ENCODE measurements at regions not wholly inside any gene's neighbourhood (a gene's known extent, or its start where the extent isn't known, plus 50 kb on each side); places are given as distances from the start of the nearest gene placed in this dataset.

DNA sequence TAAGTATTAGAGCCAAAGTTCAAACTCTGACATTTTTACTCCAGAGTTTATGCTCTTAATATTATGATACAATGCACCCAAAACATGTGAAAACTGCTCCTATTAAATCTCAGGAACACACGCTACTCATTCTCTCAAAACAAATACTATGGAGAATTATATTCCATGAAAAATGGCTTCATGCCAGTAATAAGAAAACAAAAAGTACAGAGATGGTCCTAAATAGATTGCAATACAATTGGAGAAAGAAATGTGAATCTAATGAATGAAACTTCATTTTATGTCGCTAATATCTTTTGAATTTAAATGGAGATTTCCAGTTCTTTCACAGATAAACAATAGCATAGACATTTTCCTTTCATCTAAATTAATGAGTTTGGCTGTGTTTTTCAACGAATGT, 384.3 kb downstream of the ADAMTS20 start:
- ChIA-PET POLR2A (no interaction called here), CTCF (no interaction called here)
- ATAC-seq (no peak), DNase-seq (no peak)
- intact Hi-C loops (cut with DNase I, micrococcal nuclease) = no loop called here
- Mint-ChIP-seq H3K36me3 (ENCODE audit: low read depth) (no peaks in the 10 kb centered on the region), H3K27me3 (no peaks in the 10 kb centered on the region), H3K9me3 (ENCODE audit: low read depth) (no peaks in the 10 kb centered on the region), H3K4me1 (no peaks in the 10 kb centered on the region), H3K27ac (no peak overlapping the region), H3K4me3 (no peak overlapping the region)

DNA sequence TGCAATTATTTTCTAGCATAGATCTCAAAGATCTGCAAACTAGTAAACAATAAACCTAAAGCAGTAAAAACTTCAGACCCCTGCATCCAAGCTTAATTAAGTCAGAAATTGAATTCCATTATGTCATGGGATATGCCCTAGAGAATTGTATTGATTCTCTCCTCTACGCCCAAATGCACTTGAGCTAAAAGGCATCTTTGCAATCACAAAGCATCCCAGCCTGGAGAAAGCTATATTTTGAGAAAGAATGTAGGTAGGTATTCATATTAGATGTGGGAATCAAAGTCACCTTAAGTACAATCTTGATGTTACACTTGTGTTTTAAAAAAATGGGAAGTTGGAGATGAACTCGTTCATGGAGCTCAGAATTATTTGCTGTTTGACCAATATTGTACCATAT, 386.7 kb downstream of the ADAMTS20 start:
- no peaks in the 10 kb centered on the region for H3K4me1 Mint-ChIP-seq
- no peak for DNase-seq
- H3K9me3 Mint-ChIP-seq (ENCODE audit: low read depth) = no peaks in the 10 kb centered on the region
- no peaks in the 10 kb centered on the region for H3K36me3 Mint-ChIP-seq (ENCODE audit: low read depth)
- intact Hi-C loops (cut with DNase I, micrococcal nuclease) = no loop called here
- no peak overlapping the region for H3K27ac Mint-ChIP-seq
- POLR2A ChIA-PET = no interaction called here
- no peaks in the 10 kb centered on the region for H3K27me3 Mint-ChIP-seq
- ATAC-seq = no peak
- CTCF ChIA-PET = interaction anchor here (1.1 kb wide), 1 partner anchor 8 kb away, joined by 3 read pairs; no protein-coding TSS in a partner anchor
- no peak overlapping the region for H3K4me3 Mint-ChIP-seq

DNA sequence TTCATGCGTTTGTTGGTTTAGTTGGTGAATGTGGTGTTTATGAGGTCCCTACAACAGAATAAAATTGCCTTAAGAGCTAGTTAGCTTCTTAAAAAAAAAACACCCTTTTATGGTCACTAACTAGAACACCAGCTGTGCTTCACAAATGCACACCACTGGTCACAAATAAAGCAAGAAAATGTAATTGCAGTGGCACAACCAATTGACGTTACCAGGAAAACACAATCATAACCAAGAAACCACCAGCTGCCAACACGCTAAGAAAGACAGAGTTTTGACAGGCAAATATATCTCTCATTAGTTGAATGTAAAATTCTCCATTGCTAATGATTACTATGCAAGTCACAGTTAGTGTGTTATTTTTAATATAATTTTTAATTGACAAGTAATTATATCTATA, 389.9 kb downstream of the ADAMTS20 start:
- intact Hi-C loops (cut with DNase I, micrococcal nuclease) = no loop called here
- ATAC-seq (no peak), DNase-seq (no peak)
- no peaks in the 10 kb centered on the region for H3K36me3 Mint-ChIP-seq (ENCODE audit: low read depth)
- no peak overlapping the region for H3K27ac Mint-ChIP-seq
- POLR2A ChIA-PET = no interaction called here
- no peaks in the 10 kb centered on the region for H3K4me1 Mint-ChIP-seq
- H3K27me3 Mint-ChIP-seq = no peaks in the 10 kb centered on the region
- CTCF ChIA-PET = no interaction called here
- H3K4me3 Mint-ChIP-seq = no peak overlapping the region
- no peaks in the 10 kb centered on the region for H3K9me3 Mint-ChIP-seq (ENCODE audit: low read depth)

- no peaks in the 10 kb centered on the region for H3K9me3 Mint-ChIP-seq (ENCODE audit: low read depth)
- H3K27ac Mint-ChIP-seq = no peak overlapping the region
- DNase-seq = no peak
- no peak for ATAC-seq
- H3K36me3 Mint-ChIP-seq (ENCODE audit: low read depth) = no peaks in the 10 kb centered on the region
- H3K4me1 Mint-ChIP-seq = no peaks in the 10 kb centered on the region
- ChIA-PET CTCF (no interaction called here), POLR2A (no interaction called here)
- H3K4me3 Mint-ChIP-seq = no peak overlapping the region
- H3K27me3 Mint-ChIP-seq = no peaks in the 10 kb centered on the region
- intact Hi-C loops (cut with DNase I, micrococcal nuclease) = no loop called here
Measured at GRCh38 chr12:43159506-43159905, 392.5 kb downstream of the ADAMTS20 start.

GRCh38 chr12:43158126-43158525, 393.9 kb downstream of the ADAMTS20 start:
- Mint-ChIP-seq H3K4me1 (no peaks in the 10 kb centered on the region), H3K9me3 (ENCODE audit: low read depth) (no peaks in the 10 kb centered on the region), H3K27ac (no peak overlapping the region), H3K27me3 (no peaks in the 10 kb centered on the region), H3K4me3 (no peak overlapping the region), H3K36me3 (ENCODE audit: low read depth) (no peaks in the 10 kb centered on the region)
- ChIA-PET CTCF (no interaction called here), POLR2A (no interaction called here)
- no peak for DNase-seq
- intact Hi-C loops (cut with DNase I, micrococcal nuclease) = no loop called here
- no peak for ATAC-seq

- H3K27me3 Mint-ChIP-seq = no peaks in the 10 kb centered on the region
- no peaks in the 10 kb centered on the region for H3K9me3 Mint-ChIP-seq (ENCODE audit: low read depth)
- H3K36me3 Mint-ChIP-seq (ENCODE audit: low read depth) = no peaks in the 10 kb centered on the region
- H3K4me1 Mint-ChIP-seq = no peaks in the 10 kb centered on the region
- intact Hi-C loops (cut with DNase I, micrococcal nuclease) = no loop called here
- H3K27ac Mint-ChIP-seq = no peak overlapping the region
- no peak overlapping the region for H3K4me3 Mint-ChIP-seq
- no peak for DNase-seq
- ATAC-seq = no peak
- POLR2A ChIA-PET = no interaction called here
- CTCF ChIA-PET = interaction anchor here (0.8 kb wide), 1 partner anchor 83 kb away, joined by 3 read pairs; no protein-coding TSS in a partner anchor
Measured at GRCh38 chr12:43155376-43155775, 396.6 kb downstream of the ADAMTS20 start.

DNA sequence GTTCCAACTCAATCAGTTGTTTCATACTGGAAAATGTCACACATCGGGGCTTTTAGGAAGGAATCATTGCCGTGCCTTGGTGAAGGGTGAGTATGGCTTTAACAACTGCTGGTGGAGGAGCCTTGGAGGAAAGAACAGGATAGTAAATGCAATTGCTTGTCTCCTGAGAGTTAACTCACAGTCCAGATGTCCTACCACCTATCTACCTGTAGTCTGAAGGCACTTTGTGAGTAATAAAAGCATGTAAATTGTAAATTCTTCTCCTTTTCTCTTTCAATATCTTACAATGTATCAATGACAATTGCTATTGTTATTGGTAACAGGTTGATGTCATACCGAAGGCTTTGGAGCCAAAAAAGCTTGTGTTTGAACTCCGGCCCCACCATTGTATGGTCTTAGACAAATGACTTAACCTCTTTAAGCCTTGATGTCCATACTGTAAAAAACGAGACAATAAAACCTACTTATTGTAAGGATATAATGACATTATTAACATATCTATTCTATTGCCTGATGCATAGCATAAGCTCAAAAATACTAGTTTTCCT, 397.4 kb downstream of the ADAMTS20 start:
- Mint-ChIP-seq H3K9me3 (ENCODE audit: low read depth) (no peaks in the 10 kb centered on the region), H3K36me3 (ENCODE audit: low read depth) (no peaks in the 10 kb centered on the region), H3K27me3 (no peaks in the 10 kb centered on the region), H3K4me3 (no peak overlapping the region), H3K4me1 (no peaks in the 10 kb centered on the region), H3K27ac (no peak overlapping the region)
- CTCF ChIA-PET = no interaction called here
- intact Hi-C loops (cut with DNase I, micrococcal nuclease) = no loop called here
- no peak for DNase-seq
- POLR2A ChIA-PET = no interaction called here
- no peak for ATAC-seq

GRCh38 chr12:43151441-43151981, 400.5 kb downstream of the ADAMTS20 start:
- POLR2A ChIA-PET = no interaction called here
- Mint-ChIP-seq H3K9me3 (ENCODE audit: low read depth) (no peaks in the 10 kb centered on the region), H3K27ac (no peak overlapping the region), H3K27me3 (no peaks in the 10 kb centered on the region), H3K4me3 (no peak overlapping the region), H3K36me3 (ENCODE audit: low read depth) (no peaks in the 10 kb centered on the region), H3K4me1 (no peaks in the 10 kb centered on the region)
- ATAC-seq = no peak
- no peak for DNase-seq
- intact Hi-C loops (cut with DNase I, micrococcal nuclease) = no loop called here
- CTCF ChIA-PET = no interaction called here

DNA sequence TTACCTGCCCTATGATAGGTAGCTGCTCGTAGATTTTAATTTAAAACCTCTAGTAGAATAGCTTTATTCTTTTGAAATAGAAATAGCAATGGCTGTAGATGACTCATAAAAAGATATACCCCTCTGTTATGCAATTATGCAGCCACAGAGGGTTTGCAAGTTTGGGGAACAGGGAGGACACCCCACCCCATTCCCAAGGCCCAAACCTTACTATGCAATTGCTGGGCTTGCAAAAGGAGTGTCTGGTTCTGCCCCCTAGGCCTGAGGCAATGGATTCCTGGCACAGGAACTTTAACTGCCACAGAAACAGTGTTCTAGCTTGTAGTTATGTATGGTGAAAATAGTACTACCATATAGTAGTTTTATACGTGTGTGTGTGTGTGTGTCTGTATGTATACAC, 403.3 kb downstream of the ADAMTS20 start:
- Mint-ChIP-seq H3K9me3 (ENCODE audit: low read depth) (no peaks in the 10 kb centered on the region), H3K27me3 (no peaks in the 10 kb centered on the region), H3K4me3 (no peak overlapping the region), H3K27ac (no peak overlapping the region), H3K4me1 (no peaks in the 10 kb centered on the region), H3K36me3 (ENCODE audit: low read depth) (no peaks in the 10 kb centered on the region)
- CTCF ChIA-PET = no interaction called here
- no peak for ATAC-seq
- POLR2A ChIA-PET = no interaction called here
- no peak for DNase-seq
- intact Hi-C loops (cut with DNase I, micrococcal nuclease) = no loop called here

- DNase-seq (no peak), ATAC-seq (no peak)
- Mint-ChIP-seq H3K4me1 (no peaks in the 10 kb centered on the region), H3K4me3 (no peak overlapping the region), H3K27ac (no peak overlapping the region), H3K9me3 (ENCODE audit: low read depth) (no peaks in the 10 kb centered on the region), H3K36me3 (ENCODE audit: low read depth) (no peaks in the 10 kb centered on the region), H3K27me3 (no peaks in the 10 kb centered on the region)
- CTCF ChIA-PET = no interaction called here
- intact Hi-C loops (cut with DNase I, micrococcal nuclease) = no loop called here
- POLR2A ChIA-PET = no interaction called here
Measured at GRCh38 chr12:43147878-43148277, 404.1 kb downstream of the ADAMTS20 start.

DNA sequence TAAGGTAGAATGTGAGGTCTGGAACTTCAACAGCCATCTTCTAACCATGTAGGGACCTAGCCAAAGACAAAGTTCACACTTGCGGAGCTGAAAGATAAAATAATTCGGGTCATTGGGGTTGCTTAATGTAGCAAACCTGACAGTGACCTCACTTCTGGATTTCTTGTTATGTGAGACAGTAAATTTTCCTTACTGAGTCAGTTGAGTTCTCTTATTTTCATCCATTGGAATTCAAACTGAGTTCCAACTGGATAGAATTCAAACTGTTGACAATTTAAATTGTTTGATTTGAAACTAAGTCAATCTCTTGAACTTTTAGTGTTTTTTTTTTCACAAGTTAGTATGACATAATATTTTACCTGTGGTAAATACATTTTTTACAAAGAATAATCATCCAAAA, 406.5 kb downstream of the ADAMTS20 start:
- ATAC-seq (no peak), DNase-seq (no peak)
- ChIA-PET CTCF (no interaction called here), POLR2A (no interaction called here)
- Mint-ChIP-seq H3K27ac (no peak overlapping the region), H3K4me1 (no peaks in the 10 kb centered on the region), H3K36me3 (ENCODE audit: low read depth) (no peaks in the 10 kb centered on the region), H3K4me3 (no peak overlapping the region), H3K27me3 (no peaks in the 10 kb centered on the region), H3K9me3 (ENCODE audit: low read depth) (peaks cover 4% of the 10 kb centered on the region)
- intact Hi-C loops (cut with DNase I, micrococcal nuclease) = no loop called here

DNA sequence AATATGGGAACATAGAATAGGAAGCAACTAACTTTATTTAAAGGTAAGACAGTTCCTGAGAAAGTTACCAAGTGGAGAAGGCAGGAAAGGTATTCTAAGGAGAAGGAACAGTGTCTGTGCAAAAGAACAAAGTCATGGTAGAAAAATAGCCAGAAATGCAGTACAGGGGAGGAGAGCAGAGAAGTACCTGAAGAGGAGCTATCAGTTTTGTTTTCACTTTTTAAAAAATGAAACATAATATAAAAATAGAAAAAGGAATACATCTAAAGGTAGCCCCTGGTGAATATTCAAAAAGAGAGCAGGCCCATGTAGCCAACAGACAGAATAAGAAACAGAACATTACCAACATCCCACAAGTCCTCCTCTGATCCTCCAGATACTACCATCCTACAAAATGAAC, 408.7 kb downstream of the ADAMTS20 start:
- ATAC-seq = no peak
- Mint-ChIP-seq H3K27ac (no peak overlapping the region), H3K27me3 (no peaks in the 10 kb centered on the region), H3K36me3 (ENCODE audit: low read depth) (no peaks in the 10 kb centered on the region), H3K9me3 (ENCODE audit: low read depth) (peaks cover 4% of the 10 kb centered on the region), H3K4me1 (no peaks in the 10 kb centered on the region), H3K4me3 (no peak overlapping the region)
- POLR2A ChIA-PET = no interaction called here
- no peak for DNase-seq
- intact Hi-C loops (cut with DNase I, micrococcal nuclease) = no loop called here
- CTCF ChIA-PET = no interaction called here

DNA sequence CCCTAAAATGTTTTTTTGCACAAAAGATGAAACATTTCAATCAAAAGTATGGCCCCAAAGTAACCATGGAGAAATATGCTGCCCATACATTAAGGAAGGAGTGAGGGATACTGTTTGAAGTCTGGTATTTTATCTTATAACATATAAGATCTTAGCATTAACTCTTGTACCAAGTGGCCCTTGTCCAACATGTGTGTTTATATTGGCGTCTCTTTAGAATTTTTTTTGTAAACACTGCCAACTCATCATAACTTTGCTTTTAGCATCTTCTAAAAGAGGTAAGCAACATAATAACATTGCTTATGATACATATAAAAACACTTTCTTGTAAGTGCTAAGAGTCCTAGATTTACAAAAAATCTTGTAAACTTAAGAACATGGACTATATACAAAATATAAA, 419.7 kb downstream of the ADAMTS20 start:
- no peaks in the 10 kb centered on the region for H3K4me1 Mint-ChIP-seq
- intact Hi-C loops (cut with DNase I, micrococcal nuclease) = no loop called here
- DNase-seq (no peak), ATAC-seq (no peak)
- H3K9me3 Mint-ChIP-seq (ENCODE audit: low read depth) = peaks cover 2% of the 10 kb centered on the region
- ChIA-PET CTCF (no interaction called here), POLR2A (no interaction called here)
- no peaks in the 10 kb centered on the region for H3K36me3 Mint-ChIP-seq (ENCODE audit: low read depth)
- H3K27ac Mint-ChIP-seq = no peak overlapping the region
- no peak overlapping the region for H3K4me3 Mint-ChIP-seq
- no peaks in the 10 kb centered on the region for H3K27me3 Mint-ChIP-seq

All from activated CD4-positive, alpha-beta T cell treated with anti-CD3 and anti-CD28 coated beads for 36 hours (primary cell).